ENCODE measurements at regions not wholly inside any gene's neighbourhood (a gene's known extent, or its start where the extent isn't known, plus 50 kb on each side); places are given as distances from the start of the nearest gene placed in this dataset.

- TF ChIP-seq CTCF (IDR thresholded peaks at IDR 0.05; ENCODE audit: partially characterized antibody, unreplicated experiment): no peak
- Mint-ChIP-seq H3K9me3 (ENCODE audit: unreplicated experiment) (peaks cover 2% of the 10 kb centered on the region), H3K27ac (ENCODE audit: unreplicated experiment) (no peak overlapping the region), H3K36me3 (ENCODE audit: unreplicated experiment) (no peaks in the 10 kb centered on the region), H3K27me3 (ENCODE audit: unreplicated experiment) (no peaks in the 10 kb centered on the region), H3K4me1 (ENCODE audit: low read depth, unreplicated experiment) (peaks cover 18% of the 10 kb centered on the region), H3K4me3 (ENCODE audit: unreplicated experiment) (no peak overlapping the region)
- no peak for DNase-seq
Measured at GRCh38 chr5:172561151-172561550, 79.9 kb upstream of the NEURL1B start.

DNA sequence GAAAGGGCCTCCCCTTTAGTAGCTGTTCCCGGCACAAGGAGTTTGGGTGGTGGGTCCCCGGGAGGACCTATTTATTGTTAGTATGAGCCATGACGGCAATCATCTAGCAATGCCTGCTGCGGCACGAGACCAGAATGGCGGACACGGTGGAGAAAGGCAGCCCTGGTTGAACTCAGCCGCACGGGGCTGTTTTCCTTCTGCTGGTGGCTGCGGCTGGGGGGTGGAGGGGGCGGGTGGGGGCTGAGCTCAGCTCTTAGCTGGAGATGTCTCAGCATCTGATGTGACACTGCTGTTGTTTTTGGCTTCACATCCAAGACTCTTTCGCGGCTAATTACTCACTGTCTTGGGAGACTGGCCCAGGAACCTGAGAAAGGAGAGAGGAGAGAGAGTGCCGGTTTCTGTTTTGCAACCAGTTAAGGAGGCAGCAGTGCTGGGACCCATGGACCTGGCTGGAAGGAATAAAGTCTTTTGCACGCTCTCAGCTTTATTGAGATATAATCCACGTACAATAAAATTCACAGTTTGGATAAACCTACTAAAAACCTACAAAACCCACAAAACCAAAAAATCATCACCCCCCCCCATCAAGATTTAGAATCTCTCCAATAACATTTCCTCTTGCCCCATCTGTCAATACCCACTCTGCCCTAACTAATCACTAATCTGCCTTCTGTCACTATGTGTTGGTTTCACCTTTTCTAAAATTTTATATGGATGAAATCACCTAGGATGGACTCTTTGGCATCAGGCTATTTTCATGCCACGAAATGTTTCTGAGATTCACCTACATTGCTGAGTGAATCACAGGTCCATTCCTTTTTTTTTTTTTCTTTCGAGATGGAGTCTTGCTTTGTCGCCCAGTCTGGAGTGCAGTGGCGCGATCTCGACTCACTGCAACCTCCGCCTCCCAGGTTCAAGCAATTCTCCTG, 81.8 kb upstream of the NEURL1B start:
- Mint-ChIP-seq H3K4me3 (ENCODE audit: unreplicated experiment) (no peak overlapping the region), H3K4me1 (ENCODE audit: low read depth, unreplicated experiment) (peaks cover 18% of the 10 kb centered on the region), H3K36me3 (ENCODE audit: unreplicated experiment) (no peaks in the 10 kb centered on the region), H3K27me3 (ENCODE audit: unreplicated experiment) (no peaks in the 10 kb centered on the region), H3K27ac (ENCODE audit: unreplicated experiment) (no peak overlapping the region), H3K9me3 (ENCODE audit: unreplicated experiment) (peaks cover 2% of the 10 kb centered on the region)
- no peak for DNase-seq
- no peak for TF ChIP-seq CTCF (IDR thresholded peaks at IDR 0.05; ENCODE audit: partially characterized antibody, unreplicated experiment)

GRCh38 chr5:172558076-172558976, 82.7 kb upstream of the NEURL1B start:
- Mint-ChIP-seq H3K27ac (ENCODE audit: unreplicated experiment) (peak overlapping the region; percentile 46), H3K9me3 (ENCODE audit: unreplicated experiment) (peaks cover 2% of the 10 kb centered on the region), H3K36me3 (ENCODE audit: unreplicated experiment) (no peaks in the 10 kb centered on the region), H3K4me3 (ENCODE audit: unreplicated experiment) (no peak overlapping the region), H3K4me1 (ENCODE audit: low read depth, unreplicated experiment) (peaks cover 18% of the 10 kb centered on the region), H3K27me3 (ENCODE audit: unreplicated experiment) (no peaks in the 10 kb centered on the region)
- no peak for TF ChIP-seq CTCF (IDR thresholded peaks at IDR 0.05; ENCODE audit: partially characterized antibody, unreplicated experiment)
- DNase-seq: no peak

DNA sequence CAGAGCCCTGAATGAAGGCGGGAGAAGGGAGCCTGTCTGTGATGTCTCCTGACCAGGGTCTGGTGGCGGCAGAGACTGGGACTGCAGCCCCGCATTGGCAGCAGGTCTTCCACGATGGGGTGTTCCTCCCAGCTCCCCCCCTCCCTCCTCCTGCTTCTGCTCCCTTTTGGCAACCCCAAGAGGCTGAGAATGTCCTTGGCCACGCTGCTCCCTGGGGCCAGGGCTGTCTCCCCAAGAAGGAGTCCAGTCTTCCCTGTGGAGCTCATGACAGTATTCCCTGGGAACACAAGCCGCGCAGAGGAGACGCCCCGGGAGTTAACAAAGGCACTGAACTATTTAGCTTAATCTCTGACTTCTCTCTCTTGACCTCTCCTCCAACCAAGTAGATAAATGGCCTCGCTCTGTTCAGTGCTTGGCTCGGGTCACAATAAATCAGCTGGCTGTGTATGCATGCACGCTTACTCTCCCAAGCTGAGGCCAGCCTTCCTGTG, 84.0 kb upstream of the NEURL1B start:
- H3K9me3 Mint-ChIP-seq (ENCODE audit: unreplicated experiment): peaks cover 2% of the 10 kb centered on the region
- H3K4me3 Mint-ChIP-seq (ENCODE audit: unreplicated experiment): no peak overlapping the region
- H3K36me3 Mint-ChIP-seq (ENCODE audit: unreplicated experiment): no peaks in the 10 kb centered on the region
- H3K27me3 Mint-ChIP-seq (ENCODE audit: unreplicated experiment): no peaks in the 10 kb centered on the region
- peaks cover 18% of the 10 kb centered on the region for H3K4me1 Mint-ChIP-seq (ENCODE audit: low read depth, unreplicated experiment)
- H3K27ac Mint-ChIP-seq (ENCODE audit: unreplicated experiment): no peak overlapping the region
- DNase-seq: no peak
- no peak for TF ChIP-seq CTCF (IDR thresholded peaks at IDR 0.05; ENCODE audit: partially characterized antibody, unreplicated experiment)
